GM10266 (cell line): ENCODE measurements at regions not wholly inside any gene's neighbourhood (a gene's known extent, or its start where the extent isn't known, plus 50 kb on each side); places are given as distances from the start of the nearest gene placed in this dataset.

ENCODE experiments used
- DNase-seq: peaks from one replicate; pipeline ENCODE4 v3.0.0; 2012; ENCODE audit errors: extremely low spot score
- CTCF ChIP-seq: IDR thresholded peaks from 2 replicates; pipeline ENCODE4 v1.5.1; 2012; ENCODE audit warnings: mild to moderate bottlenecking, low read depth; ENCODE audit not compliant: control insufficient read depth, insufficient read depth; ENCODE audit errors: missing control alignments

- no peak for DNase-seq
- no peak for TF ChIP-seq CTCF
Observed at GRCh38 chr11:28713850-28714249, 605.7 kb downstream of the METTL15 start.

- TF ChIP-seq CTCF = no peak
- no peak for DNase-seq
Observed at GRCh38 chr11:28708075-28708474, 599.9 kb downstream of the METTL15 start.

- no peak for DNase-seq
- TF ChIP-seq CTCF = no peak
Observed at GRCh38 chr11:28704801-28705200, 596.6 kb downstream of the METTL15 start.

- no peak for TF ChIP-seq CTCF
- no peak for DNase-seq
Observed at GRCh38 chr11:28703371-28703770, 595.2 kb downstream of the METTL15 start.

GRCh38 chr11:28702871-28703270 is 594.7 kb downstream of the METTL15 start:
- no peak for TF ChIP-seq CTCF
- DNase-seq = no peak

GRCh38 chr11:28702450-28702790 is 594.2 kb downstream of the METTL15 start:
- TF ChIP-seq CTCF = no peak
- DNase-seq = no peak

- no peak for TF ChIP-seq CTCF
- no peak for DNase-seq
Observed at GRCh38 chr11:28701760-28702449, 593.7 kb downstream of the METTL15 start.
